ENCODE measurements at regions not wholly inside any gene's neighbourhood (a gene's known extent, or its start where the extent isn't known, plus 50 kb on each side); places are given as distances from the start of the nearest gene placed in this dataset.

DNA sequence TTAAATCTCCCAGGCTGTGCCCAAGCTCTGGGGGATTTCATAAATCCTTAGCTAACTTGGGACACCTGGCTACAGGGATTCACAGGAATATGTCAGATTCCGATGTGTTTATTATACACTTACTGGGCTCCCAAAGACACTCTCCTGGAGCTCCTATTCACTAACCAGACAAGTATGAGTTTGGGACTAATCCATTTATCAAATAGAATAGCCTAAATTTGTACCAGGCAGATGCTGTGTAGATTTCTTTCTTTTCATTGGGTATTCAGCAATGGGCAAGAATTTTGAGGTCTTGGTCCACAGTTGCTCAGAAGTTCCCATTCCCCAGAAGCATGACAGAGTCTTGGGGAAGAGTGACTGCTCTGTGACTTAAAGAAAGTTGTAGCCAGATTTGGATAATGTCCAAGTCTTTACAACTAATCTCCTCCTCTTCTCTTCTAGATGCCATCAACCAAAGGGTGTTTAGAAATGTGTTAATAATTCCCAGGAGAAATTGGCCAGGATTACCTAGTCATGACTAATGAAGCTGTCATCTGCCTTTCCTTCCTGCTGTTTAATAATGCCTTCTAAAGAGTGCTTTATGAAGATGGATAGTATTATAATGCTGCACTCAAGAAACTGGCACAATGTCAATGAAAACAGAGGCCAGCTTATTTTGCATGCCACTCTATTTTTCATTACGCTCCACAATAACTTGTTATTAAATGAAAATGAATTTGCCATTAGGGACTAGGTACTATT lies 120.9 kb downstream of the CHIC2 start:
- DNase-seq (ENCODE audit: low read depth, low spot score) (peak; percentile 53), ATAC-seq (no peak)
- no peak overlapping the region for H3K4me3 ChIP-seq (ENCODE audit: low read depth in 2 of 2, low read length in 2 of 2)
- CTCF ChIA-PET: no interaction called here
- in situ Hi-C loops (cut with HindIII; ENCODE audit: low pct_unique_long_range_greater_than_20kb, low sequenced_read_pairs): no loop called here
- no peak overlapping the region for H3K27ac ChIP-seq (ENCODE audit: low read length)
- intact Hi-C loops (cut with micrococcal nuclease; ENCODE audit: unreplicated experiment): no loop called here
- TF ChIP-seq POLR2AphosphoS5 (IDR thresholded peaks at IDR 0.05; ENCODE audit: low read depth, low read length): no peak
- TF ChIP-seq, protein P1, sequence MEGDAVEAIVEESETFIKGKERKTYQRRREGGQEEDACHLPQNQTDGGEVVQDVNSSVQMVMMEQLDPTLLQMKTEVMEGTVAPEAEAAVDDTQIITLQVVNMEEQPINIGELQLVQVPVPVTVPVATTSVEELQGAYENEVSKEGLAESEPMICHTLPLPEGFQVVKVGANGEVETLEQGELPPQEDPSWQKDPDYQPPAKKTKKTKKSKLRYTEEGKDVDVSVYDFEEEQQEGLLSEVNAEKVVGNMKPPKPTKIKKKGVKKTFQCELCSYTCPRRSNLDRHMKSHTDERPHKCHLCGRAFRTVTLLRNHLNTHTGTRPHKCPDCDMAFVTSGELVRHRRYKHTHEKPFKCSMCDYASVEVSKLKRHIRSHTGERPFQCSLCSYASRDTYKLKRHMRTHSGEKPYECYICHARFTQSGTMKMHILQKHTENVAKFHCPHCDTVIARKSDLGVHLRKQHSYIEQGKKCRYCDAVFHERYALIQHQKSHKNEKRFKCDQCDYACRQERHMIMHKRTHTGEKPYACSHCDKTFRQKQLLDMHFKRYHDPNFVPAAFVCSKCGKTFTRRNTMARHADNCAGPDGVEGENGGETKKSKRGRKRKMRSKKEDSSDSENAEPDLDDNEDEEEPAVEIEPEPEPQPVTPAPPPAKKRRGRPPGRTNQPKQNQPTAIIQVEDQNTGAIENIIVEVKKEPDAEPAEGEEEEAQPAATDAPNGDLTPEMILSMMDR (IDR thresholded peaks at IDR 0.05): no peak
- no peak for TF ChIP-seq TCF7L2 (IDR thresholded peaks at IDR 0.05; ENCODE audit: low read depth, low read length)
- TF ChIP-seq, protein P2, sequence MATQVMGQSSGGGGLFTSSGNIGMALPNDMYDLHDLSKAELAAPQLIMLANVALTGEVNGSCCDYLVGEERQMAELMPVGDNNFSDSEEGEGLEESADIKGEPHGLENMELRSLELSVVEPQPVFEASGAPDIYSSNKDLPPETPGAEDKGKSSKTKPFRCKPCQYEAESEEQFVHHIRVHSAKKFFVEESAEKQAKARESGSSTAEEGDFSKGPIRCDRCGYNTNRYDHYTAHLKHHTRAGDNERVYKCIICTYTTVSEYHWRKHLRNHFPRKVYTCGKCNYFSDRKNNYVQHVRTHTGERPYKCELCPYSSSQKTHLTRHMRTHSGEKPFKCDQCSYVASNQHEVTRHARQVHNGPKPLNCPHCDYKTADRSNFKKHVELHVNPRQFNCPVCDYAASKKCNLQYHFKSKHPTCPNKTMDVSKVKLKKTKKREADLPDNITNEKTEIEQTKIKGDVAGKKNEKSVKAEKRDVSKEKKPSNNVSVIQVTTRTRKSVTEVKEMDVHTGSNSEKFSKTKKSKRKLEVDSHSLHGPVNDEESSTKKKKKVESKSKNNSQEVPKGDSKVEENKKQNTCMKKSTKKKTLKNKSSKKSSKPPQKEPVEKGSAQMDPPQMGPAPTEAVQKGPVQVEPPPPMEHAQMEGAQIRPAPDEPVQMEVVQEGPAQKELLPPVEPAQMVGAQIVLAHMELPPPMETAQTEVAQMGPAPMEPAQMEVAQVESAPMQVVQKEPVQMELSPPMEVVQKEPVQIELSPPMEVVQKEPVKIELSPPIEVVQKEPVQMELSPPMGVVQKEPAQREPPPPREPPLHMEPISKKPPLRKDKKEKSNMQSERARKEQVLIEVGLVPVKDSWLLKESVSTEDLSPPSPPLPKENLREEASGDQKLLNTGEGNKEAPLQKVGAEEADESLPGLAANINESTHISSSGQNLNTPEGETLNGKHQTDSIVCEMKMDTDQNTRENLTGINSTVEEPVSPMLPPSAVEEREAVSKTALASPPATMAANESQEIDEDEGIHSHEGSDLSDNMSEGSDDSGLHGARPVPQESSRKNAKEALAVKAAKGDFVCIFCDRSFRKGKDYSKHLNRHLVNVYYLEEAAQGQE (IDR thresholded peaks at IDR 0.05; ENCODE audit: insufficient read depth in 1 of 2, low read depth in 2 of 2, low read length in 1 of 2): no peak
- TF ChIP-seq SIN3A (IDR thresholded peaks at IDR 0.05; ENCODE audit: borderline replicate concordance, insufficient read depth, low read depth, low read length): no peak
- BruUV-seq (replicated peaks): no TSS peak
- POLR2A ChIA-PET: no interaction called here
- H3K4me1 ChIP-seq (ENCODE audit: control insufficient read depth, insufficient read depth, low read length): no peaks in the 10 kb centered on the region
- no peaks in the 10 kb centered on the region for H3K27me3 ChIP-seq (ENCODE audit: control insufficient read depth, insufficient read depth, low read length)
- no peaks in the 10 kb centered on the region for H3K36me3 ChIP-seq (ENCODE audit: control insufficient read depth, insufficient read depth, low read length)
- no peaks in the 10 kb centered on the region for H3K9me3 ChIP-seq (ENCODE audit: control insufficient read depth, insufficient read depth, low read depth, low read length)

DNA sequence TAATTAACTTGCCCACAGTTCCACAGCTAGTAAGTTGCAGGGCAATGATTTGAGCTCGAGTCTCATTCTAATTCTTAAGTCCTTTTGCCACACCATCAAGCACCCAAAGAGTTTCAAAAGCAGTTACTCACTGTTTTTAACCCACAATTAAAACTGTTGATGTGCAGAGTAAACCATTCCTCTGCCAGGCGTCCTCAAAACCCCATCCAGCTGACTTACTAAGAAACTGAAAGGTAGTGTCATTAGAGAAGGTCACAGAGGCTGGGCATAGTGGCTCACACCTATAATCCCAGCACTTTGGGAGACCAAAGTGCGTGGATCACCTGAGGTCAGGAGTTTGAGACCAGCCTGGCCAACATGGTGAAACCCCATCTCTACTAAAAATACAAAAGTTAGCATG lies 121.7 kb downstream of the CHIC2 start:
- TF ChIP-seq, protein P1 (IDR thresholded peaks at IDR 0.05): no peak
- TF ChIP-seq TCF7L2 (IDR thresholded peaks at IDR 0.05; ENCODE audit: low read depth, low read length) (no peak), SIN3A (IDR thresholded peaks at IDR 0.05; ENCODE audit: borderline replicate concordance, insufficient read depth, low read depth, low read length) (no peak), POLR2AphosphoS5 (IDR thresholded peaks at IDR 0.05; ENCODE audit: low read depth, low read length) (no peak)
- TF ChIP-seq, protein P2 (IDR thresholded peaks at IDR 0.05; ENCODE audit: insufficient read depth in 1 of 2, low read depth in 2 of 2, low read length in 1 of 2): no peak
- no peaks in the 10 kb centered on the region for H3K9me3 ChIP-seq (ENCODE audit: control insufficient read depth, insufficient read depth, low read depth, low read length)
- no peak overlapping the region for H3K4me3 ChIP-seq (ENCODE audit: low read depth in 2 of 2, low read length in 2 of 2)
- no peaks in the 10 kb centered on the region for H3K4me1 ChIP-seq (ENCODE audit: control insufficient read depth, insufficient read depth, low read length)
- DNase-seq (ENCODE audit: low read depth, low spot score): no peak
- ChIA-PET CTCF (no interaction called here), POLR2A (no interaction called here)
- intact Hi-C loops (cut with micrococcal nuclease; ENCODE audit: unreplicated experiment) (no loop called here), in situ Hi-C loops (cut with HindIII; ENCODE audit: low pct_unique_long_range_greater_than_20kb, low sequenced_read_pairs) (no loop called here)
- no peaks in the 10 kb centered on the region for H3K36me3 ChIP-seq (ENCODE audit: control insufficient read depth, insufficient read depth, low read length)
- no peak for ATAC-seq
- no TSS peak for BruUV-seq (replicated peaks)
- no peak overlapping the region for H3K27ac ChIP-seq (ENCODE audit: low read length)
- H3K27me3 ChIP-seq (ENCODE audit: control insufficient read depth, insufficient read depth, low read length): no peaks in the 10 kb centered on the region

Measured in Panc1 (cell line).